ENCODE measurements at regions not wholly inside any gene's neighbourhood (a gene's known extent, or its start where the extent isn't known, plus 50 kb on each side); places are given as distances from the start of the nearest gene placed in this dataset.

DNA sequence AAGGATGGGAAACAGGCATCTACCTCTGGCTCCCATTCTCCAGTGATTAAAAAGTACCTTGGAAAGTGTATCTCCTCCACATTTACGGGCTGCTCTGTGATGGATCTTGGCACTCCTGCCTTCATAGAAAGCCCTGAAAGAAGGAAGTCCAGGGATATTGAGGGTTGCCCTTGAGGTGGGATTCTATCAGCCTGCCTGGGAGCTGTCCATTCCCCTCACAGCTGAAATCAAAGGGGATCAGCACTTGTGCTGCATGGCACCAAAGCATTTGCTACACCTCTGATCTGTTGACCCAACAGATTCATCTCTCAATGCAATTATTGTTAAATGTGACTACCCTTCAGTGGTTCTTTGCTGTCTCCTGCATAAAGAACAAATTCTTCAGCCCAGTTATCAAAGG, 442.0 kb upstream of the RUNX1 start:
- Histone ChIP-seq H3K4me1 (ENCODE audit: control insufficient read depth in 2 of 2, insufficient read depth in 2 of 2, low read length in 2 of 2) (no peaks in the 10 kb centered on the region), H3K27me3 (ENCODE audit: control insufficient read depth in 2 of 2, insufficient read depth in 2 of 2, low read length in 2 of 2) (no peaks in the 10 kb centered on the region), H3K9me3 (ENCODE audit: control insufficient read depth in 2 of 3, low read length in 3 of 3) (no peaks in the 10 kb centered on the region), H3K4me3 (ENCODE audit: low read length) (no peak overlapping the region), H3K27ac (ENCODE audit: low read depth, low read length) (no peak overlapping the region), H3K36me3 (ENCODE audit: control insufficient read depth in 2 of 3, insufficient read depth in 3 of 3, low read length in 3 of 3) (no peaks in the 10 kb centered on the region)
- no peak for ATAC-seq
- Mint-ChIP-seq H3K27me3 (peaks cover 0 to 14% (median 0%) of the 10 kb centered on the region in 5 donors), H3K4me3 (no peak overlapping the region), H3K27ac (no peak overlapping the region), H3K4me1 (peaks cover 0 to 7% (median 0%) of the 10 kb centered on the region in 7 donors), H3K36me3 (no peaks in the 10 kb centered on the region), H3K9me3 (peaks cover 0 to 3% (median 0%) of the 10 kb centered on the region in 11 donors)
- intact Hi-C loops (cut with micrococcal nuclease), result no loop called here
- POLR2A ChIA-PET, result interaction anchor here (0.8 to 1.1 kb wide), 2 partner anchors 9 to 11 kb away, joined by 3 read pairs; no protein-coding TSS in a partner anchor
- CTCF ChIA-PET, result no interaction called here
- no peak for DNase-seq

- Mint-ChIP-seq H3K4me3 (no peak overlapping the region), H3K4me1 (peaks cover 0 to 12% (median 0%) of the 10 kb centered on the region in 7 donors), H3K9me3 (peaks cover 0 to 3% (median 0%) of the 10 kb centered on the region in 11 donors), H3K36me3 (no peaks in the 10 kb centered on the region), H3K27ac (no peak overlapping the region), H3K27me3 (peaks cover 0 to 19% (median 0%) of the 10 kb centered on the region in 5 donors)
- CTCF ChIA-PET, result no interaction called here
- Histone ChIP-seq H3K4me3 (ENCODE audit: low read length) (no peak overlapping the region), H3K36me3 (ENCODE audit: control insufficient read depth in 2 of 3, insufficient read depth in 3 of 3, low read length in 3 of 3) (no peaks in the 10 kb centered on the region), H3K27me3 (ENCODE audit: control insufficient read depth in 2 of 2, insufficient read depth in 2 of 2, low read length in 2 of 2) (no peaks in the 10 kb centered on the region), H3K9me3 (ENCODE audit: control insufficient read depth in 2 of 3, low read length in 3 of 3) (no peaks in the 10 kb centered on the region), H3K4me1 (ENCODE audit: control insufficient read depth in 2 of 2, insufficient read depth in 2 of 2, low read length in 2 of 2) (no peaks in the 10 kb centered on the region), H3K27ac (ENCODE audit: low read depth, low read length) (no peak overlapping the region)
- no peak for DNase-seq
- no peak for ATAC-seq
- POLR2A ChIA-PET, result no interaction called here
- intact Hi-C loops (cut with micrococcal nuclease), result no loop called here
Measured at GRCh38 chr21:35489389-35489980, 440.4 kb upstream of the RUNX1 start.

DNA sequence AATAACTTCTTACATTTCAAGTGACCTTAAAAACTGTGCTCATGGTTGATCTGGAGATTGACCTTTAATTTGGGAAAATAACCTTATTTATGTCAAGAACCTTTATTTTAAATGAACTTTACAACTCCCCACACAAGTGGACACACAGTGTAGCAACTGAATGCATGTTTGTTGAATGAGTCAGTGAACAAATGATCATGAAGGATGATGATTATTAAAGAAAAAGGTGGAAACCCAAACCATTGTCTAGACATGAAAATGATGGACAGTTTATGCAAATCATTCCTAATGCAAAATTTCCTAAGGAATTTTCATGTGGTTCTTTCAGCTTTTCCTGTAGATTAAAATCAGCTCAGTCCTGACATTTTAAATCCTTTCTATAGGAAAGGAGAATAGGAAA, 439.8 kb upstream of the RUNX1 start:
- Mint-ChIP-seq H3K27ac (no peak overlapping the region), H3K36me3 (peaks cover 0 to 3% (median 0%) of the 10 kb centered on the region in 5 donors), H3K4me1 (peaks cover 0 to 17% (median 0%) of the 10 kb centered on the region in 7 donors), H3K27me3 (peaks cover 0 to 24% (median 0%) of the 10 kb centered on the region in 5 donors), H3K9me3 (peaks cover 0 to 7% (median 0%) of the 10 kb centered on the region in 11 donors), H3K4me3 (no peak overlapping the region)
- no peak for DNase-seq
- Histone ChIP-seq H3K27me3 (ENCODE audit: control insufficient read depth in 2 of 2, insufficient read depth in 2 of 2, low read length in 2 of 2) (no peaks in the 10 kb centered on the region), H3K4me1 (ENCODE audit: control insufficient read depth in 2 of 2, insufficient read depth in 2 of 2, low read length in 2 of 2) (no peaks in the 10 kb centered on the region), H3K9me3 (ENCODE audit: control insufficient read depth in 2 of 3, low read length in 3 of 3) (no peaks in the 10 kb centered on the region), H3K36me3 (ENCODE audit: control insufficient read depth in 2 of 3, insufficient read depth in 3 of 3, low read length in 3 of 3) (no peaks in the 10 kb centered on the region), H3K27ac (ENCODE audit: low read depth, low read length) (no peak overlapping the region), H3K4me3 (ENCODE audit: low read length) (no peak overlapping the region)
- CTCF ChIA-PET, result no interaction called here
- POLR2A ChIA-PET, result no interaction called here
- ATAC-seq, result no peak
- intact Hi-C loops (cut with micrococcal nuclease), result no loop called here

DNA sequence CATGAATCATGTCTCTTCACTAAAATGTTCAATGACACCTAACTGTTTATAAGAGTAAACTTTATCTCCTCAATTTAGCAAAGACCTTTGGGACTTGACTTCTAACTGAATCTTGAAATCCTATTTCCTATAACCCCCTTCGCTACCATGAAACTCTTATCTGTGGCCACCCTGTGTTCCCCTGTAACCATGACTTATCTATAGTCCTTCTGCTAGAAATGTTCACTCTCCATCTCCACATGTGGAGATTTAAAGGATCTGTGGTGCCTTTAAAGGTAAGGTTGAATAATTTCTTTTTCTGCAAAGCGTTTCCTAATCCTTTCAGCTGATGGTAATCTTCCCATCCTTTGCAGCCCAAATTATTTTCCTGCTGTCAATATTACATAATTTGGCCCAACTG, 436.3 kb upstream of the RUNX1 start:
- POLR2A ChIA-PET, result no interaction called here
- H3K9me3 Mint-ChIP-seq, result peaks cover 0 to 7% (median 0%) of the 10 kb centered on the region in 11 donors
- no peaks in the 10 kb centered on the region for H3K4me1 ChIP-seq (ENCODE audit: control insufficient read depth in 2 of 2, insufficient read depth in 2 of 2, low read length in 2 of 2)
- intact Hi-C loops (cut with micrococcal nuclease), result no loop called here
- no peak overlapping the region for H3K27ac ChIP-seq (ENCODE audit: low read depth, low read length)
- H3K27me3 Mint-ChIP-seq, result peaks cover 0 to 16% (median 0%) of the 10 kb centered on the region in 5 donors
- peaks cover 0 to 3% (median 0%) of the 10 kb centered on the region in 5 donors for H3K36me3 Mint-ChIP-seq
- no peak overlapping the region for H3K4me3 ChIP-seq (ENCODE audit: low read length)
- H3K4me3 Mint-ChIP-seq, result no peak overlapping the region
- H3K27ac Mint-ChIP-seq, result no peak overlapping the region
- H3K36me3 ChIP-seq (ENCODE audit: control insufficient read depth in 2 of 3, insufficient read depth in 3 of 3, low read length in 3 of 3), result no peaks in the 10 kb centered on the region
- no peak for DNase-seq
- H3K27me3 ChIP-seq (ENCODE audit: control insufficient read depth in 2 of 2, insufficient read depth in 2 of 2, low read length in 2 of 2), result no peaks in the 10 kb centered on the region
- CTCF ChIA-PET, result no interaction called here
- peaks cover 0 to 14% (median 0%) of the 10 kb centered on the region in 7 donors for H3K4me1 Mint-ChIP-seq
- no peak for ATAC-seq
- no peaks in the 10 kb centered on the region for H3K9me3 ChIP-seq (ENCODE audit: control insufficient read depth in 2 of 3, low read length in 3 of 3)

DNA sequence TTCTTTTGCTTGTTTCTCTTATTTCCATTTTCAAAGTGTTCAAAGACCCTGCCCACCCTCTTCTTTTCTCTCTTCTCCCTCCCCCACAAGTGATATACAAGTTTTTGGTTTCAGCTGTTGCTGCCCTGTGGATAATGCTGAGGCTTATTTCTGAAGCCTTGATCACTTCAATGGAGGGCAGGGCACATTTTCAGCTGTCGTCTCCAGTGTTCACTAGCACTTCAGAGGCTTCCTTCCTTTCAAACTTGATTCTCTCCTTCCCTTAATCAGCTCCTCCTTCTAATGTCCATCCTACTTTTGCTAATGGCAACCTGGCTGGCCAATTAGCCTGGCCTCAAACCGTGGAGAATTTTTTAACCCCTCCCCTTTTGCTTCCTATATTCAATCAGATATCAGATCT, 435.7 kb upstream of the RUNX1 start:
- Histone ChIP-seq H3K4me1 (ENCODE audit: control insufficient read depth in 2 of 2, insufficient read depth in 2 of 2, low read length in 2 of 2) (no peaks in the 10 kb centered on the region), H3K27ac (ENCODE audit: low read depth, low read length) (no peak overlapping the region), H3K9me3 (ENCODE audit: control insufficient read depth in 2 of 3, low read length in 3 of 3) (no peaks in the 10 kb centered on the region), H3K4me3 (ENCODE audit: low read length) (no peak overlapping the region), H3K36me3 (ENCODE audit: control insufficient read depth in 2 of 3, insufficient read depth in 3 of 3, low read length in 3 of 3) (no peaks in the 10 kb centered on the region), H3K27me3 (ENCODE audit: control insufficient read depth in 2 of 2, insufficient read depth in 2 of 2, low read length in 2 of 2) (no peaks in the 10 kb centered on the region)
- Mint-ChIP-seq H3K27ac (peak overlapping the region in 1 of 9 donors; percentile 9), H3K27me3 (peaks cover 0 to 16% (median 0%) of the 10 kb centered on the region in 5 donors), H3K4me1 (peaks cover 0 to 18% (median 0%) of the 10 kb centered on the region in 7 donors), H3K9me3 (peaks cover 0 to 7% (median 0%) of the 10 kb centered on the region in 11 donors), H3K4me3 (no peak overlapping the region), H3K36me3 (peaks cover 0 to 5% (median 0%) of the 10 kb centered on the region in 5 donors)
- ChIA-PET CTCF (no interaction called here), POLR2A (no interaction called here)
- intact Hi-C loops (cut with micrococcal nuclease), result no loop called here
- DNase-seq (no peak), ATAC-seq (no peak)

GRCh38 chr21:35484032-35484431, 434.9 kb upstream of the RUNX1 start:
- Histone ChIP-seq H3K27ac (ENCODE audit: low read depth, low read length) (no peak overlapping the region), H3K9me3 (ENCODE audit: control insufficient read depth in 2 of 3, low read length in 3 of 3) (no peaks in the 10 kb centered on the region), H3K4me1 (ENCODE audit: control insufficient read depth in 2 of 2, insufficient read depth in 2 of 2, low read length in 2 of 2) (peaks cover 0 to 2% of the 10 kb centered on the region in 2 donors), H3K4me3 (ENCODE audit: low read length) (no peak overlapping the region), H3K36me3 (ENCODE audit: control insufficient read depth in 2 of 3, insufficient read depth in 3 of 3, low read length in 3 of 3) (no peaks in the 10 kb centered on the region), H3K27me3 (ENCODE audit: control insufficient read depth in 2 of 2, insufficient read depth in 2 of 2, low read length in 2 of 2) (no peaks in the 10 kb centered on the region)
- peaks cover 0 to 16% (median 0%) of the 10 kb centered on the region in 5 donors for H3K27me3 Mint-ChIP-seq
- no peak for DNase-seq
- H3K4me3 Mint-ChIP-seq, result no peak overlapping the region
- intact Hi-C loops (cut with micrococcal nuclease), result no loop called here
- H3K27ac Mint-ChIP-seq, result no peak overlapping the region
- no peak for ATAC-seq
- peaks cover 0 to 11% (median 7%) of the 10 kb centered on the region in 5 donors for H3K36me3 Mint-ChIP-seq
- H3K9me3 Mint-ChIP-seq, result peaks cover 0 to 13% (median 4%) of the 10 kb centered on the region in 11 donors
- H3K4me1 Mint-ChIP-seq, result peaks cover 3 to 23% (median 6%) of the 10 kb centered on the region in 7 donors
- CTCF ChIA-PET, result no interaction called here
- POLR2A ChIA-PET, result no interaction called here
